ENCODE measurements at regions not wholly inside any gene's neighbourhood (a gene's known extent, or its start where the extent isn't known, plus 50 kb on each side); places are given as distances from the start of the nearest gene placed in this dataset.

GRCh38 chr11:31956310-31956709 lies 134.6 kb upstream of the RCN1 start:
- no peak for TF ChIP-seq CTCF (IDR thresholded peaks at IDR 0.05; ENCODE audit: insufficient read depth, low read length, poor library complexity, severe bottlenecking)
- TF ChIP-seq EZH2phosphoT487 (conservative IDR thresholded peaks at IDR 0.05; ENCODE audit: low read length) = no peak
